ENCODE measurements at regions not wholly inside any gene's neighbourhood (a gene's known extent, or its start where the extent isn't known, plus 50 kb on each side); places are given as distances from the start of the nearest gene placed in this dataset.
"Not testable (repeated sequence)": the region's sequence is repeated elsewhere in the genome, so short reads cannot be mapped to it uniquely, and the experiment has no call there.

DNA sequence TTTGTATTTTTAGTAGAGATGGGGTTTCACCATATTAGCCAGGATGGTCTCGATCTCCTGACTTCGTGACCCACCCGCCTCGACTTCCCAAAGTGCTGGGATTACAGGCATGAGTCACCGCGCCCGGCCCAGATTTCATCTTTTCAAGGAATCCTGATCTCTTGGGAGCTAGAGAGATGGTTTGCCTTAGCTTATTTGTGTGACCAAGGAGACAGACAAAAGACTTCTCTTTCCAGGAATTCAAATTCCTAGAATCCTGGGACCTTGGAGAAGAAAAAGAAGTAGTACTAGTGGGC, 337.1 kb upstream of the KLF4 start:
- TF ChIP-seq EZH2phosphoT487 (IDR thresholded peaks at IDR 0.05; ENCODE audit: low read depth) = not testable (repeated sequence)
- TF ChIP-seq, protein P1, sequence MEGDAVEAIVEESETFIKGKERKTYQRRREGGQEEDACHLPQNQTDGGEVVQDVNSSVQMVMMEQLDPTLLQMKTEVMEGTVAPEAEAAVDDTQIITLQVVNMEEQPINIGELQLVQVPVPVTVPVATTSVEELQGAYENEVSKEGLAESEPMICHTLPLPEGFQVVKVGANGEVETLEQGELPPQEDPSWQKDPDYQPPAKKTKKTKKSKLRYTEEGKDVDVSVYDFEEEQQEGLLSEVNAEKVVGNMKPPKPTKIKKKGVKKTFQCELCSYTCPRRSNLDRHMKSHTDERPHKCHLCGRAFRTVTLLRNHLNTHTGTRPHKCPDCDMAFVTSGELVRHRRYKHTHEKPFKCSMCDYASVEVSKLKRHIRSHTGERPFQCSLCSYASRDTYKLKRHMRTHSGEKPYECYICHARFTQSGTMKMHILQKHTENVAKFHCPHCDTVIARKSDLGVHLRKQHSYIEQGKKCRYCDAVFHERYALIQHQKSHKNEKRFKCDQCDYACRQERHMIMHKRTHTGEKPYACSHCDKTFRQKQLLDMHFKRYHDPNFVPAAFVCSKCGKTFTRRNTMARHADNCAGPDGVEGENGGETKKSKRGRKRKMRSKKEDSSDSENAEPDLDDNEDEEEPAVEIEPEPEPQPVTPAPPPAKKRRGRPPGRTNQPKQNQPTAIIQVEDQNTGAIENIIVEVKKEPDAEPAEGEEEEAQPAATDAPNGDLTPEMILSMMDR (IDR thresholded peaks at IDR 0.05; ENCODE audit: low read depth, low read length) = not testable (repeated sequence)
